Liver (tissue), 8 donors: ENCODE measurements at regions not wholly inside any gene's neighbourhood (a gene's known extent, or its start where the extent isn't known, plus 50 kb on each side); places are given as distances from the start of the nearest gene placed in this dataset.

Experiments
- DNase-seq: peaks from one replicate; pipeline ENCODE4 v3.0.0-alpha.2; 2017; ENCODE audit warnings: low spot score
- H3K27ac ChIP-seq, 2 donors: one replicate each; pipeline ENCODE4 v1.7.0; 2013; ENCODE audit warnings: inconsistent platforms in 2 of 2, low read length in 2 of 2, control low read depth in 1 of 2, low read depth in 1 of 2, mild to moderate bottlenecking in 1 of 2
- H3K27me3 ChIP-seq, 4 donors: one replicate each; pipeline versions ENCODE4 v1.6.1 to v1.7.0; 2013; ENCODE audit warnings: low read length in 3 of 4, inconsistent platforms in 1 of 4, mild to moderate bottlenecking in 1 of 4, moderate library complexity in 1 of 4; ENCODE audit not compliant: control insufficient read depth in 4 of 4, insufficient read depth in 4 of 4
- H3K36me3 ChIP-seq, 4 donors: one replicate each; pipeline versions ENCODE4 v1.6.1 to v1.7.0; 2013; ENCODE audit warnings: low read length in 3 of 4, mild to moderate bottlenecking in 3 of 4, low read depth in 1 of 4, moderate library complexity in 1 of 4; ENCODE audit not compliant: control insufficient read depth in 4 of 4, insufficient read depth in 3 of 4
- H3K4me1 ChIP-seq, 4 donors: one replicate each; pipeline versions ENCODE4 v1.6.1 to v1.7.0; 2013; ENCODE audit warnings: low read length in 3 of 4, mild to moderate bottlenecking in 3 of 4, moderate library complexity in 1 of 4; ENCODE audit not compliant: control insufficient read depth in 4 of 4, insufficient read depth in 4 of 4
- H3K4me3 ChIP-seq, 3 donors: one replicate each; pipeline versions ENCODE4 v1.6.1 to v1.7.0; 2013; ENCODE audit warnings: low read length in 3 of 3, control low read depth in 1 of 3, low read depth in 1 of 3, mild to moderate bottlenecking in 1 of 3
- H3K9ac ChIP-seq, 2 donors: one replicate each; pipeline ENCODE4 v1.7.0; 2013; ENCODE audit warnings: low read length in 2 of 2, mild to moderate bottlenecking in 2 of 2, moderate library complexity in 2 of 2, control low read depth in 1 of 2, low read depth in 1 of 2
- H3K9me3 ChIP-seq, 4 donors: one replicate each; pipeline versions ENCODE4 v1.6.1 to v1.7.0; 2013; ENCODE audit warnings: low read length in 3 of 4; ENCODE audit not compliant: control insufficient read depth in 4 of 4
- CTCF ChIP-seq: fragments of 150-350 bp; IDR thresholded peaks from 2 replicates; pipeline ENCODE4 v1.5.1; 2017; ENCODE audit warnings: improper control_type of control experiment, low read depth, low read length; ENCODE audit not compliant: missing input control
- EGR1 ChIP-seq, 2 donors: IDR thresholded peaks; 2 replicates each; pipeline ENCODE4 v1.6.1; 2016 to 2018; ENCODE audit warnings: antibody characterized with exemption in 2 of 2, low read depth in 2 of 2
- FOXA1 ChIP-seq: IDR thresholded peaks from 2 replicates; pipeline ENCODE4 v1.6.1; 2016; ENCODE audit warnings: antibody characterized with exemption
- FOXA2 ChIP-seq: IDR thresholded peaks from 2 replicates; pipeline ENCODE4 v1.6.1; 2016; ENCODE audit warnings: antibody characterized with exemption
- GABPA ChIP-seq, 2 donors: IDR thresholded peaks in 1 of 2; conservative IDR thresholded peaks in 1 of 2; 2 replicates each; pipeline ENCODE4 v1.6.1; 2016; ENCODE audit warnings: antibody characterized with exemption in 2 of 2, mild to moderate bottlenecking in 1 of 2, moderate library complexity in 1 of 2
- HNF4A ChIP-seq, 2 donors: conservative IDR thresholded peaks; 2 replicates each; pipeline ENCODE4 v1.6.1; 2016; ENCODE audit warnings: antibody characterized with exemption in 2 of 2, mild to moderate bottlenecking in 2 of 2
- HNF4G ChIP-seq: IDR thresholded peaks from 2 replicates; pipeline ENCODE4 v1.6.1; 2016; ENCODE audit warnings: antibody characterized with exemption
- JUND ChIP-seq, 2 donors: IDR thresholded peaks; 2 replicates each; pipeline ENCODE4 v1.6.1; 2016; ENCODE audit warnings: antibody characterized with exemption in 2 of 2
- MAX ChIP-seq: IDR thresholded peaks from 2 replicates; pipeline ENCODE4 v1.6.1; 2016; ENCODE audit warnings: antibody characterized with exemption
- NR2F2 ChIP-seq: IDR thresholded peaks from 2 replicates; pipeline ENCODE4 v1.6.1; 2016; ENCODE audit warnings: antibody characterized with exemption
- RAD21 ChIP-seq, 2 donors: IDR thresholded peaks; 2 replicates each; pipeline ENCODE4 v1.6.1; 2016; ENCODE audit warnings: antibody characterized with exemption in 2 of 2, mild to moderate bottlenecking in 2 of 2
- REST ChIP-seq: IDR thresholded peaks from 2 replicates; pipeline ENCODE4 v1.6.1; 2016; ENCODE audit warnings: antibody characterized with exemption, mild to moderate bottlenecking
- RXRA ChIP-seq, 2 donors: IDR thresholded peaks; 2 replicates each; pipeline ENCODE4 v1.6.1; 2017 to 2018; ENCODE audit warnings: antibody characterized with exemption in 2 of 2, mild to moderate bottlenecking in 1 of 2
- SP1 ChIP-seq: IDR thresholded peaks from 2 replicates; pipeline ENCODE4 v1.6.1; 2018; ENCODE audit warnings: antibody characterized with exemption, mild to moderate bottlenecking
- TAF1 ChIP-seq: conservative IDR thresholded peaks from 2 replicates; pipeline ENCODE4 v1.6.1; 2016; ENCODE audit warnings: antibody characterized with exemption, mild to moderate bottlenecking
- YY1 ChIP-seq: IDR thresholded peaks from 2 replicates; pipeline ENCODE4 v1.6.1; 2016; ENCODE audit warnings: antibody characterized with exemption, mild to moderate bottlenecking
- WGBS: extraction: QIAGEN DNeasy Blood & Tissue Kit; methylation state at CpG from one replicate; pipeline ENCODE4 v1.1.7; 2013; 5-methylcytosine and 5-hydroxymethylcytosine counted together
- TF ChIP-seq, protein P1 (sequence below): IDR thresholded peaks from 2 replicates; pipeline ENCODE4 v1.6.1; 2016; ENCODE audit warnings: antibody characterized with exemption
- TF ChIP-seq, protein P2 (sequence below): IDR thresholded peaks from 2 replicates; pipeline ENCODE4 v1.6.1; 2016; ENCODE audit warnings: antibody characterized with exemption
- donor health status: healthy.
- donor health status: healthy.
- donor health status: healthy.
- donor health status: healthy.
- donor health status: healthy.

DNA sequence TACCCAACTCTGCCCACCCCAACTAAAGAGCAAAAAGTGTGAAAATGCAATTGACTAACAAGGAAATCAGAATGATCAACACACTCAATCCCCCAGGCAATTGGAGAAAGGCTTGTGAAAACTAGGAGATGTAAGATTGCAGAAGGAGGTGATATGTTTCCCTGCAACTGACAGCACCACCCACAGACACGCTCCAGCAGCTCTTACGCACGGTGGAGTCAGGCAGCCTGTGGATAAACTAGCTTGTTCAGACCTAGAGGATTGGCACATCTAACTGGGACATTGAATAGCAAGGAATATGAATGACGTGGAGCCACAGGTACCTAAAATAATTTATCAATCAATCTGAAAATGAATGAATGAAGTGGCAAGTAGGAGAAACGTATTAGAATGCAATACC is 125.7 kb upstream of the MYO3A start:
- Histone ChIP-seq H3K27me3 (peaks cover 0 to 9% (median 0%) of the 10 kb centered on the region in 4 donors), H3K9me3 (no peaks in the 10 kb centered on the region), H3K9ac (no peak overlapping the region), H3K36me3 (no peaks in the 10 kb centered on the region), H3K4me3 (no peak overlapping the region), H3K4me1 (no peaks in the 10 kb centered on the region), H3K27ac (no peak overlapping the region)
- 68% methylated on average over 5 of the region's 5 CpGs for WGBS
- no peak for TF ChIP-seq YY1
- TF ChIP-seq, protein P1, sequence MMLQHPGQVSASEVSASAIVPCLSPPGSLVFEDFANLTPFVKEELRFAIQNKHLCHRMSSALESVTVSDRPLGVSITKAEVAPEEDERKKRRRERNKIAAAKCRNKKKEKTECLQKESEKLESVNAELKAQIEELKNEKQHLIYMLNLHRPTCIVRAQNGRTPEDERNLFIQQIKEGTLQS = no peak
- TF ChIP-seq, protein P2, sequence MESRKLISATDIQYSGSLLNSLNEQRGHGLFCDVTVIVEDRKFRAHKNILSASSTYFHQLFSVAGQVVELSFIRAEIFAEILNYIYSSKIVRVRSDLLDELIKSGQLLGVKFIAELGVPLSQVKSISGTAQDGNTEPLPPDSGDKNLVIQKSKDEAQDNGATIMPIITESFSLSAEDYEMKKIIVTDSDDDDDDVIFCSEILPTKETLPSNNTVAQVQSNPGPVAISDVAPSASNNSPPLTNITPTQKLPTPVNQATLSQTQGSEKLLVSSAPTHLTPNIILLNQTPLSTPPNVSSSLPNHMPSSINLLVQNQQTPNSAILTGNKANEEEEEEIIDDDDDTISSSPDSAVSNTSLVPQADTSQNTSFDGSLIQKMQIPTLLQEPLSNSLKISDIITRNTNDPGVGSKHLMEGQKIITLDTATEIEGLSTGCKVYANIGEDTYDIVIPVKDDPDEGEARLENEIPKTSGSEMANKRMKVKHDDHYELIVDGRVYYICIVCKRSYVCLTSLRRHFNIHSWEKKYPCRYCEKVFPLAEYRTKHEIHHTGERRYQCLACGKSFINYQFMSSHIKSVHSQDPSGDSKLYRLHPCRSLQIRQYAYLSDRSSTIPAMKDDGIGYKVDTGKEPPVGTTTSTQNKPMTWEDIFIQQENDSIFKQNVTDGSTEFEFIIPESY = no peak
- TF ChIP-seq CTCF = no peak
- no peak for TF ChIP-seq RXRA (IDR thresholded peaks at IDR 0.05)
- no peak for TF ChIP-seq MAX
- no peak for TF ChIP-seq RAD21 (IDR thresholded peaks at IDR 0.05)
- TF ChIP-seq FOXA1 = no peak
- no peak for TF ChIP-seq JUND (IDR thresholded peaks at IDR 0.05)
- no peak for TF ChIP-seq HNF4A (conservative IDR thresholded peaks at IDR 0.05)
- no peak for TF ChIP-seq NR2F2
- TF ChIP-seq FOXA2 = no peak
- no peak for TF ChIP-seq GABPA (IDR thresholded peaks at IDR 0.05 in 1 of 2, conservative IDR thresholded peaks at IDR 0.05 in 1 of 2)
- no peak for TF ChIP-seq REST
- no peak for TF ChIP-seq HNF4G
- TF ChIP-seq EGR1 (IDR thresholded peaks at IDR 0.05; ENCODE audit: low read depth in 2 of 2) = no peak
- no peak for TF ChIP-seq TAF1
- no peak for TF ChIP-seq SP1
- DNase-seq = no peak
